ENCODE measurements at regions not wholly inside any gene's neighbourhood (a gene's known extent, or its start where the extent isn't known, plus 50 kb on each side); places are given as distances from the start of the nearest gene placed in this dataset.
"Not testable (repeated sequence)": the region's sequence is repeated elsewhere in the genome, so short reads cannot be mapped to it uniquely, and the experiment has no call there.

DNA sequence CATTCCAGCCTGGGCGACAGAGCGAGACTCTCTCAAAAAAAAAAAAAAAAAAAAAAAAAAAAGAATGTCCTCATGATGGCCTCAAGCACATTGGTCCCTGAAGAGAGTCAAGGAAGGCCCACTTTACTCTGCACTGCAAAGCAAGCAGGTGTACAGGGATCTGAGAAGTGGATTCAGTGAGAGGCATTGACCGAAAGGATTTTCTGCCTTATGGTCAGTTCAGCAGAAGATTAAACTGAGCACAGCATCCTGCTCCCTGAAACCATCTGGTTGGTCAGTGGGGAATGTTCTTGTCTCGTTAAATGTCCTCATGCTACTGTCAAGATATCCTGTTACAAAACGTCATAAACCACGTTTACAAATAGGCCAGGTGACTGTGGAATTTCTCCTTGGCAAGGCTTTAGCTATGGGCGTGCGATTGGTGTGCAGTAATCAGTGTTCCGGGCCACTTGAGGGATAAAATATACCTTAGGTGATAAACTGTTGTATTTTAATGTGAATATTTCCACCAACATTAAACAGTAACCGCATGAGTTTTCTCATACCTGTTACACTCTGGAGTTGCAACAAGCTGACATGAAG is 195.0 kb downstream of the ADRA2C start:
- not testable (repeated sequence) for DNase-seq (ENCODE audit: low read depth)

DNA sequence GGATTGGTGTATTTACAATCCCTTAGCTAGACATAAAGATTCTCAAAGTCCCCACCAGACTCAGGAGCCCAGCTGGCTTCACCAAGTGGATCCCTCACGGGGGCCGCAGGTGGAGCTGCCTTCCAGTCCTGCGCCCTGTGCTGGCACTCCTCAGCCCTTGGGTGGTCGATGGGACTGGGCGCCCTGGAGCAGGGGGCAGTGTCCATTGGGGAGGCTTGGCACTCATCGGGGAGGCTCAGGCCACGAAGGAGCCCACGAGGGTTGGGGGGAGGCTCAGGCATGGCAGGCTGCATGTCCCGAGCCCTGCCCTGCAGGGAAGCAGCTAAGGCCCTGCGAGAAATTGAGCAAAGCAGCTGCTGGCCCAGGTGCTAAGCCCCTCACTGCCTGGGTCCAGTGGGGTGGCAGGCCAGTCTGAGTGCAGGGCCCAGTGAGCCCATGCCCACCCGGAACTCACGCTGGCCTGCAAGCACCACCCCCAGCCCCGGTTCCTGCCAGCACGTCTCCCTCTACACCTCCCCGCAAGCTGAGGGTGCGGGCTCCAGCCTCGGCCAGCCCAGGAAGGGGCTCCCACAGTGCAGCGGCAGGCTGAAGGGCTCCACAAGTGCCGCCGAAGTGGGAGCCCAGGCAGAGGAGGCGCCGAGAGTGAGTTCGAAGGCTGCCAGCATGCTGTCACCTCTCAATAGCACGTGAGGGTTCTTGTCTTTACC is 198.5 kb downstream of the ADRA2C start:
- DNase-seq (ENCODE audit: low read depth), result not testable (repeated sequence)

DNA sequence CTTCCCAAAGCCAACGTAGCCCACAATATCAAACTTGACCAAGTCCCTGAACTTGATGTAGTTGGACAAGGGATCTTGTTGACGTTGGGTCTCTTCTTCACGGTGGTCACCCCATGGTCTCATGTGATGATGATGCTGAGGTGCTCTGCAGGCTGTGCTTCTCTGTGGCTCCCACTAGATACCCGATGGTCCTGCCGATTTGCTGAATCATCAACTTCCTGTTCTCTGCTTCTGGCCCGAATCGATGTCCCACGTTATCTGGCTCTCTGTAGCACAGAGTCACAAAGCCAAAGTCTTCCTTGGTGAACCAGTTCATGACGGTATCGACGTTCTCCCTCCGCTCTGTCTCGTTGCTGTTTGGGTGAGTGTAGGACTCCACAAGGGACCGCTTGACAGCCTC is 201.0 kb downstream of the ADRA2C start:
- DNase-seq (ENCODE audit: low read depth), result not testable (repeated sequence)

DNA sequence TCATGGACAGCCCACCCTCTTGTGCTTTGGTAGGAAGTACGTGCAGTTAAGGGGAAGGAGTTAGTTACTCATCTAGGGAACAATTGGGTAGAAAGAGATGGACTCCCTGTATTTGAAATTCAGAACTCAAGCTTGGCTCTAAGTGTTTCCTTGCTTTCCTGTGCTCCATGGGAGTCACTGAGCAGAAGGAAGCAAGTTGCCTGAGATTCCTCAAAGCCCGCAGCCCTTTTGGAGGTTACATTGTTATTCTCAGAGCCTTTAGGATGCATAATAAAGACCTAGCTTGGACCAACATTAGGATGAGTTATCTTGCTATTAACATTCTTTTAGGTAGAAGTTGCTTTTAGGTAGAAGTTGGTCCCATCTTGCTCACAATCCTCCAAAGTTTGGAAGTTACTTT is 206.4 kb downstream of the ADRA2C start:
- not testable (repeated sequence) for DNase-seq (ENCODE audit: low read depth)

DNA sequence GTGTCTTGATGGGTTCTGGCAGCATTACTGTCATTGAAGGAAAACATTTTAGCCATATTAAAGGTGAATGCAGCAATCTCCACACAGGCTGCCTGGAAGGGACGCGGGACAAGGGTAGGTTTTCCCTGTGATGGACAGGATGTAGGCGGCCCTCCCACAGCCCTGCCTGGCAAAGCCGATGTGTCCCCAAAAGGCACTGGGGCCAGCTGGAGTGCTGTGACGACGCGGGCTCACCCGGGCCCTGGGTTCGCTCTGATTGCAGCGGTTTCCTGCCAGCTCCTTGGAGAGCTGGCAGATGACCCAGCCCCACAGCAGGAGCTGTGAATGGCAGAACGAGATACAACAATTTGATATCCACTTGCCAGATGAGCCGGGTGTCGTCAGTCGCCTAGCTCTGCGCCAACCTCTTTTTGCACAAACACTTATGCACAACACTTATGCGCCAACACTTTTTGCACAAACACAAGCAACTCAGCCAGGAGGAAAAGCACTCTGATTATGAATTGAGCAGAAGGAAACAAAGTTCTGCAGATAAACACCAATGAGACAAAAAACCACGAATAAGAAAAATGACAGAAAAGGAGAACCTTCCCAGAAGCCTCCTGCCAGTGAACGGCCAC is 207.5 kb downstream of the ADRA2C start:
- DNase-seq (ENCODE audit: low read depth), result not testable (repeated sequence)

DNA sequence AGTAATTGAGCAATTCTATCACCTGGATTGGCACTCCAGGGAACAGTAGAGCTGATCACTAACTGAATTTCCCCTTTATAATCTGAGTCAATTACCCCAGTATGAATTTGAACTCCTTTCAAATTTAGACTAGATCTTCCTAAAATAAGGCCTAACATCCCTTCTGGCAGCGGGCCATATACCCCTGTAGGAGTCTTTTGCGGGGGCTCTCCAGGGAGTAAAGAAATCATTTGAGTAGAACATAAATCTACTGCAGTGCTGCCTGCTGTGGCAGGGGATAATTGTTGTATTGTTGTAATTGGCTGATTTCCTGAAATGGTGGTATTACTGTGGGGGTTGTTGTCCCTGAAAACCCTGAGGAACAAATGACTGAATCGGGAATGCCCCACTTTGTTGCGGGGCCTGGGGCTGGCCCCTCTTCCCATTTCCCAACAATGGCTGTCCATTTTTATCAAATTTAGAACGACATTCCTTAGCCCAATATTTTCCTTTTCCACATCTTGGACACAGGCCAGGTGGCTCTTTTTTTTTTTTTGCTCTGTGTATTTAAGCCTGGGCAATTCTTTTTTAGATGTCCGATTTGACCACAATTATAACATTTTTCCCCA is 217.4 kb downstream of the ADRA2C start:
- not testable (repeated sequence) for DNase-seq (ENCODE audit: low read depth)

DNA sequence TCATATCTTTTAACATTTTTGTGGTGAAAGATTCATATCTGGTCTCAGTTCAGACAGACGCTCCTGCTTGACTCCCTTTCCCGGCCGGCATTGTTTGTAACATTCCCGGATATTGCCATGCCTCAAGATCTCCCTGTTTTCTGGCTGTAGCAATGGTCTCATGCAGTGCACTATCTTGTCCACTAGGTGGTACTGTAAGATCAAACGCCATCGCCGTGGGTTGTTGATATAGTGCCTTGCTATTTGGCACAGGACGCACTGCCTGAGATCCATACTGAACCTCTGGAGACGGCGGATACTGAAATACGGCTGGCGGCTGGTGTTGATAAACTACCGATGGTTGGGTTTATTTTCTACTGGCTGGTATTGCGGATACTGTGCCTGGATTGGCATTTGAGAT is 218.6 kb downstream of the ADRA2C start:
- not testable (repeated sequence) for DNase-seq (ENCODE audit: low read depth)

DNA sequence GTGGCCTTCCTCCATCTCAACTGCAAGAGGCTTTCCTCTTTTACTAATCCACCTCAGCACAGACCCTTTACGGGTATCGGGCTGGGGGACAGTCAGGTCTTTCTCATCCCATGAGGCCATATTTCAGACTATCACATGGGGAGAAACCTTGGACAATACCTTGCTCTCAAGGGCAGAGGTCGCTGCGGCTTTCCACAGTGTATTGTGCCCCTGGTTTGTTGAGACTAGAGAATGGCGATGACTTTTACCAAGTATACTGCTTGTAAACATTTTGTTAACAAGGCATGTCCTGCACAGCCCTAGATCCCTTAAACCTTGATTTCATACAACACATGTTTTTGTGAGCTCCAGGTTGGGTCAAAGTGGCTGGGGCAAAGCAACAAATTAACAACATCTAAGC is 220.2 kb downstream of the ADRA2C start:
- DNase-seq (ENCODE audit: low read depth), result not testable (repeated sequence)

DNA sequence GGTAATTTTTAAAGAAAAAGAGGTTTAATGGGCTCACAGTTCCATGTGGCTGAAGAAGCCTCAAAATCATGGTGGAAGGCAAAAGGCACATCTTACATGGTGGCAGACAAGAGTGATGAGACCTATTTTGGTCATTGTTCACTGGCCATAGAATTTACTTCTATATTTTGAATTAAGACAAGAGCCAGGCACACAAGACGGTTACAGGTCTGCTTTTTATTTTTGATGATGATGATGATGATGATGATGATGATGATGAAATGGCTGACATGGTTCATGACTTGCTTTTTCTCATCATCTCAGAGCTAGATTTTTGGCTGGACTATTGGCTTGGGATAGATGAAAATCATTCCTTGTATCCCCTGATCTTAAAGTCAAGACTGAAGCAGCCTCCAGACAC is 229.3 kb downstream of the OTOP1 start:
- DNase-seq (ENCODE audit: low read depth), result not testable (repeated sequence)

DNA sequence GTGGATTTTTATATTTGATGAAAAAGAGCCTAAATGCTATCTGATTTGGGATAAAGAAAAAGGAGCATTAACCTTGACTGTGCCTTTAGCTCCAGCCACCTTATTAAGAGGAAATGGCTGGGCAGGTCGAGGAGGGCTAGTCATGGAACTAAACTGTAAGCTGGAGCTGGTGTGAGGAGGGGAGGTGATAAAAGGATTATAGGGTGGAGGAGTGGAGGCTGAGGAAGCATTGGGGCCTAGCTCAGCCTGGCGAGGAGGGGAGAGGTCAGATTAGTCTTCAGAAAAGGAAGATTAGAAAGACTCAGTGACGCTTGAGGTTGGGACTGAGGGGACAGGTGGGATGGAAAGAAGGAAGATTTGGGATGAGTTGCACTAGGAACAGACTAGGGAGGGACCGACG is 222.7 kb downstream of the OTOP1 start:
- not testable (repeated sequence) for DNase-seq (ENCODE audit: low read depth)

DNA sequence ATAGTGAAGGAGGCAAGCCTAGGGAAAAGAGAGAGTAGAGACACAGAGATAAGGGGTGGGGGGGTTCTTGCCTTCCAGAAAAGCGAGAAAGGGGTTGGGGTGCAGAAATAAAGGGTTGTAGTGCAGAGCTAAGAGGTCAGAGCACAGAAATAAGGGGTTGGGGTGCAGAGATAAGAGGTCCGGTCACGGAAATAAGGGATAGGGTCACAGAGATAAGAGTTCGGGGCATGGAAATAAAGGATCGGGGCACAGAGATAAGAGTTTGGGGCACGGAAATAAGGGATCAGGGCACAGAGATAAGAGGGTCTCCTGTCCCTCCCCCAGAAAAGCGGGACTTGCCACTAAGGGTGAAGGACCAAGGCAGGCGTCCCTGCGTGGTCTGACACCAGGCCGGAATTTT is 222.0 kb downstream of the OTOP1 start:
- not testable (repeated sequence) for DNase-seq (ENCODE audit: low read depth)

DNA sequence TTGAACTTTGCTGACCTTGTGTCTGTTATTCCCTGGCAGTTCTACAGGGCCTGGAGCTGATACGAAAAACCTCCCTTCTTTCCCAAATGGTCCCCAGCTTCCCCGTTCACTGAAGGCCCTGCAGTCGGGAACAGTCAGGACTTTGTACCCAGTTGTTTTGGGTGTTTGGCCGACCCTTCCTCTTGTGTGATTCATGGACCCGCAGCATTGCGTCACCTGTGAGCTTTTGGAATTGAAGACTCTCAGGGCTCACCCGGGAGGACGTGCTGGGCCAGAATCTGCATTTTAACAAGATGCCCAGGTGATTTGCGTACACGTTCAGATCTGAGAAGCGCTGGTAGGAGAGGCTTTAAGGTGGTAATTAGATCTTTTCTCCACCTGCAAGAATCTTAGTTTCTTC is 220.4 kb downstream of the OTOP1 start:
- not testable (repeated sequence) for DNase-seq (ENCODE audit: low read depth)

DNA sequence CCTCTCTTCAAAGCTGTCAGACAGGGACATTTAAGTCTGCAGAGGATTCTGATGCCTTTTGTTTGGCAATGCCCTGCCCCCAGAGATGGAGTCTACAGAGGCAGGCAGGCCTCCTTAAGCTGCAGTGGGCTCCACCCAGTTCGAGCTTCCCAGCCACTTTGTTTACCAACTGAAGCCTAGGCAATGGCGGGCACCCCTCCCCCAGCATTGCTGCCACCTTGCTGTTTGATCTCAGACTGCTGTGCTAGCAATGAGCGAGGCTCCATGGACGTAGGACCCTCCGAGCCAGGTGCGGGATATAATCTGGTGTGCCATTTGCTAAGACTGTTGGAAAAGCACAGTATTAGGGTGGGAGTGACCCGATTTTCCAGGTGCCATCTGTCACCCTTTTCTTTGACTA is 207.7 kb downstream of the OTOP1 start:
- not testable (repeated sequence) for DNase-seq (ENCODE audit: low read depth)

DNA sequence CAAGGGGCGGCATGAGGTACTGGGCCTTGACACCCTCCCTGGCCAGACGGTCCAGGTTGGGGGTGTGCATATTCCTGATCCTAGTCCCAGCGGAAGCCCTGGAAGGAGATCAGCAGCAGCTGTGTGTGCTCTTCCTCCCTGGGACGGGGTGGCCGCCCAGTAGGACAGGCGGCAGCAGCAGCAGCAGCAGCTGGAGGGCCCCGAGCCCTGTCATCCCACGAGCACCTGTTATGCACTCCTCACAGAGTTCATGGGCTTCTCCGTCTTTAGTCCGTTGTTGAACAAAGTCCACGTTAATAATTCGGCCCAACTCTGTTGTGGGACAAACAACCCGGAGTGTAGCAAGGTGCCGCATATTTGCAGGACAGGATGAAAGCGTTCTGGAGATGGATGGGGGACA is 205.6 kb downstream of the OTOP1 start:
- DNase-seq (ENCODE audit: low read depth), result not testable (repeated sequence)

DNA sequence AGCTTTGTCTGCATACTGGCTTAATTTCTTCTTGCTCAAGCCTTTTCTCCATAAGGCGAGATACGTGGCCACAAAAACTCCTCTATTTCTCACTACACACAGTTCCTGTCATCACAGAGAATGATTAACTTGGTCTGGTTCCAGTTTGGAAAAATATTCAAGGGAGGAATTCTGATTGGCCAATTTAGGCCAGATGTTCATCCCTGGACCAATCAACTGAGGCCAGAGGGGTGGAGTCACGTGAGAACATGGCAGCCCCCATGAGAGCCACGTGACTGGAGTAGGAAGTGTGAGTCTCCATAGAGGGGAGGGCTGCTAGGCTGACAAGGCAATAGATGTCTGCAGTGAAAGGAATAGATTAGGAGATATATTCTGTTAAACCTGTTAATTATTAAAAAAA is 200.0 kb downstream of the OTOP1 start:
- not testable (repeated sequence) for DNase-seq (ENCODE audit: low read depth)

DNA sequence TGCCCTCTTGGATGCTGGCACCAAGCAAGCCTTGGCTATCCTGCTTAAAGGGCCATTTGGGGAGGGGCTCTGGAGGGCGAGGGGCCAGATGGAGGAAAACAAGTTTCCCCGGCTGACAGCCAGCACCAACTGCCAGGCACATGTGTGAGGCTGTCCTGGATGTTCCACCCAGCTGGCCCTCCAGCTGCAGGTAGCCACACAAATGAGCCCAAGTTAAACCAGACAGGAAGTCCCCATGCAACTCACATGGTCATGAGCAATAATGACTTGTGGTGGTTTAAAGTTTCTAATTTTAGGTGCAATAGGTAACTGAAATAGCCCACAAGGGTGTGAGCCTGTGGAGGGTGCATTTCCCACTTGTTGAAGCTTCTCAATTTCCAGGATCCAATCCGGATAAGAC is 198.0 kb downstream of the OTOP1 start:
- not testable (repeated sequence) for DNase-seq (ENCODE audit: low read depth)

DNA sequence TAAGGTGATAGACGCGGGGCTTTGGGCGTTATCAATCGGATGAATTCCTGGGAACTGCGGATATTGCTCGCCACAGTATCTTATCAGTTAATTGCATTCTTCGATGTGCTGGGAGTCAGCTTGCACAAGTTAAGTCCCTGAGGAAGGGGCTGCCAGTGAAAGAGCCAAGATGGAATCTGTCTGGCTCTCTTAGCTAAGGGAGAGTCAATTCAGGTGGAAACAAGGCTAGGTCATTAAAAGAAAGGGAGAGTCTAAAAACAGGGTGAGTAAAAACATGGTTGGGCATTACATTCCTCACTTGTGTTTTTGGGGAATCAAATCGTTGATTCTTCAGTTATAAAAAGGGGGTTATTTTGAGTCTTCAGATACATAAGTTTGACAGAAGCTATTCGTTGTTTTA is 196.2 kb downstream of the OTOP1 start:
- not testable (repeated sequence) for DNase-seq (ENCODE audit: low read depth)

DNA sequence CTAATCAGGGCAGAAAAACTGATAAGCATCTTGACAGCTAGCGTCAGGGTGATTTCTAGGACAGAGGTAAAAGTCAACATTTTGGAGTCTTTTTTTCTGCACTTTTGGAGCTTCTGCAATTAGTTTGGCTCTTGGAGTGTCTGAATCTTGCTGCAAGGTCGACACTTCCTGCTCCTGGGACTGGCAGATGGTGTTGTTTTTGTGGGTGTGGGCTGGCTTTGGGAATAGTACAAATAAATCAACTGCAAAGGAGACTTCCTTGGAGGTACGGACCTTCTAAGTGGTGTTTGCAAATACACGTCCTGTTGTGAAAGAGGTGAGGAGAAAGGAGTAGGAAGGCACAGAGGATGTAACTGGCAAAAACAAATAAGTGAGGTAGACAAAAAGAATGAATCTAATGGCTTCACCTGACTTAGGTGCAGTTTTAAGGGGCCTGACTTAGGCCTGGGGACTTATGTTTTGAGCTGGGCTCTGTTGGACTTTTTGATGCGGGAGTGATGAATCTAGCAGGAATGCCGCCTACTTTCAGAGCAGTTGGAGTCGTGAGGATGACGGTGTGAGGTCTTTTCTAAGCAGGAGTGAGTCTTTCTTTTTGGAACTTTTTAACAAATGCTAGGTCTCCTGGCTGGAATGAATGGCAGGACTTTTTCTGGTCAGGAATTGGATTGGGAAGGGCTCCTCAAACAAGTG is 195.1 kb downstream of the OTOP1 start:
- DNase-seq (ENCODE audit: low read depth), result not testable (repeated sequence)

DNA sequence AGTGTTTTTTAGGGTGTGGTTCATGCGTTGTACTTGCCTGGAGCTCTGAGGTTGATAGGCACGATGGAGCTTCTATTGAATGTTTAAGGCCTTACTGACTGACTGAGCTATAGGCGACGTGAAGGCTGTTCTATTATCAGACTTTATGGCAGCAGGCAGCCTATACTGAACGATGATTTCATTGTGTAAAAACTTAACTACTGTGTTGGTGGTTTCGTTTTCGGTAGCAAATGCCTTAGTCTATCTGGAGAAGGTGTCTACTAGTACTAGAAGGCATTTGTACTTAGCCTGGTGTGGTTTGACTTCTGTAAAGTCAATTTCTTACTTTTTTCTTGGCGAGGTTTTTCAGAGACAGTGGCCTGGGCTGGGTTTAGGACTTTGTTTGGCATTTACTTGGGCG is 194.4 kb downstream of the OTOP1 start:
- DNase-seq (ENCODE audit: low read depth), result not testable (repeated sequence)

DNA sequence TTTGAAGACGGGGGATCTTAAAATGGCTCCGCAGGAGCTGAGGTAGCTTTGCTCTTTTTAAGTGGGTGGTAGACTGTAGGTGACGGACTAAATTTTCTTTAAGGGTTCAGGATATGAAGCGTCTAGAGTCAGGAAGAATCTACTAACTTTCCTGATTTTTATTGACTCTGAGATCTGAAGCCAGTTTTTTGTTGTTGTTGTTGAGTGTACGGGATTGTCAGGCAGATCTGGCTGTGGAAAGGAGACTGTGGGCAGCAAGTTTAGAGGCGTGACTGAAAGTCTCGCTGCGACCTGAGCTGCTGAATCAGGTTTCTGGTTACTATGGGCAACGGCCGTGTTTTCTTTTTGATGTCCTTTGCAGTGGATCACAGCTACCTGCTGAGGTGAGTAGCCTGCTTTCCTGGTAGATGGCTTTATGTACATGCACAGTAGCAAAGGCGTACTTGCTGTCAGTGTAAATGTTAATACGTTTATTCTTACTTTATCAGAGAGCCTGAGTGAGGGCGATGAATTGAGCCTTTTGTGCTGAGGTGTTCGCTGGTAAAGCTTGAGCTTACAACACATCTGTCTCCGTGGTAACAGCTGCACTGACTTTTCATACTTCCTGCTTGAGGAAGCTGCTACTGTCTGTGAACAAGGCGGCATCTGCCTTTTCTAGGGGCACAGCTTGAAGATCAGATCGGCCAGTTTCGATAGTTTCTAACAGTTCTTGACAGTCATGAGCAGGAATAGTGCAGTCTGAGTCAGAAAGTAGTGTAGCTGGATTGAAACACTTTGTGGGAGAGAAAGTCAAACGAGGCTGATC is 193.7 kb downstream of the OTOP1 start:
- not testable (repeated sequence) for DNase-seq (ENCODE audit: low read depth)

DNA sequence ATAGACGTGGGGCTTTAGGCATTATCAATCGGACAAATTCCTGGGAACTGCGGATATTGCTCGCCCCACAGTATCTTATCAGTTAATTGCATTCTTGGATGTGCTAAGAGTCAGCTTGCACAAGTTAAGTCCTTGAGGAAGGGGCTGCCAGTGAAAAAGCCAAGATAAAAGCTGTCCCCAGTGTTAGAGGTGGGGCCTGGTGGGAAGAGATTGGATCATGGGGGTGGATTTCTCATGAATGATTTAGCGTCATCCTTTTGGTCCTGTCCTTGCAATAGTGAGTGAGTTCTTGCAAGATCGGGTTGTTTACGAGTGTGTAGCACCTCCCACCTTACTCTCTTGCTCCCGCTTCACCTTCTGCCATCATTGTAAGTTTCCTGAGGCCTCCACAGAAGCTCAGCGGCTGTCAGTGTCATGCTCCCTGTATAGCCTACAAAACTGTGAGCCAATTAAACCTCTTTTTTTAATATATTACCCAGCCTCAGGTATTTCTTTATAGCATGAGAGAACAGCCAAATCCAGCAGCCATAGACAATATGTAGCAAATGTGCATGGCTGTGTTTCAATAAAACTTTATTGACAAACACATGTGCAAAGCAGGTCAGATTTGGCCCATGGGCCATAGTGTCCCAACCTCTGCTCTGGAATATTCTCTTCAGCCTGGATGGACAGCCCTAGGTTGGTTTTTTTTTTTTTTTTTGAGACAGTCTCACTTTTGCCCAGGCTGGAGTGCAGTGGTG is 189.2 kb downstream of the OTOP1 start:
- not testable (repeated sequence) for DNase-seq (ENCODE audit: low read depth)
